Ectodermal cell (in vitro differentiated cells): ENCODE measurements at regions not wholly inside any gene's neighbourhood (a gene's known extent, or its start where the extent isn't known, plus 50 kb on each side); places are given as distances from the start of the nearest gene placed in this dataset.

Source experiments
- H3K27ac ChIP-seq: 2 replicates; pipeline ENCODE4 v1.7.0; 2013; ENCODE audit warnings: mild to moderate bottlenecking, low read depth, low read length; ENCODE audit not compliant: insufficient read depth, poor library complexity, severe bottlenecking
- H3K27me3 ChIP-seq: 2 replicates; pipeline ENCODE4 v1.7.0; 2013; ENCODE audit warnings: mild to moderate bottlenecking, low read length; ENCODE audit not compliant: insufficient read depth, control insufficient read depth, poor library complexity, severe bottlenecking
- H3K36me3 ChIP-seq: one replicate; pipeline ENCODE4 v1.7.0; 2013; ENCODE audit warnings: low read length; ENCODE audit not compliant: control insufficient read depth, insufficient read depth
- H3K4me1 ChIP-seq: one replicate; pipeline ENCODE4 v1.7.0; 2013; ENCODE audit warnings: low read length; ENCODE audit not compliant: control insufficient read depth, insufficient read depth
- H3K4me3 ChIP-seq: 2 replicates; pipeline ENCODE4 v1.7.0; 2013; ENCODE audit warnings: low read depth, low read length, control low read depth; ENCODE audit not compliant: insufficient read depth
- H3K9me3 ChIP-seq: 2 replicates; pipeline ENCODE4 v1.7.0; 2013; ENCODE audit warnings: mild to moderate bottlenecking, low read length, moderate library complexity; ENCODE audit not compliant: control insufficient read depth
- WGBS, 2 experiments: methylation state at CpG; one replicate each; pipeline ENCODE4 v1.1.7; 2013; ENCODE audit warnings: missing lambda C conversion rate in 2 of 2; 5-methylcytosine and 5-hydroxymethylcytosine counted together

- Histone ChIP-seq H3K36me3 (no peaks in the 10 kb centered on the region), H3K9me3 (no peaks in the 10 kb centered on the region), H3K4me1 (peaks cover 6% of the 10 kb centered on the region), H3K4me3 (no peak overlapping the region), H3K27me3 (no peaks in the 10 kb centered on the region), H3K27ac (no peak overlapping the region)
- no CpG with 5 or more reads among the region's 1 CpG for WGBS, 2 experiments
These were observed 1383.1 kb downstream of the C4orf33 start for GRCh38 chr4:130479020-130479419.

- Histone ChIP-seq H3K36me3 (no peaks in the 10 kb centered on the region), H3K27me3 (no peaks in the 10 kb centered on the region)
- 100% methylated on average over 2 of the region's 2 CpGs for WGBS, 2 experiments
These were observed 1383.7 kb downstream of the C4orf33 start for GRCh38 chr4:130479674-130480073.

DNA sequence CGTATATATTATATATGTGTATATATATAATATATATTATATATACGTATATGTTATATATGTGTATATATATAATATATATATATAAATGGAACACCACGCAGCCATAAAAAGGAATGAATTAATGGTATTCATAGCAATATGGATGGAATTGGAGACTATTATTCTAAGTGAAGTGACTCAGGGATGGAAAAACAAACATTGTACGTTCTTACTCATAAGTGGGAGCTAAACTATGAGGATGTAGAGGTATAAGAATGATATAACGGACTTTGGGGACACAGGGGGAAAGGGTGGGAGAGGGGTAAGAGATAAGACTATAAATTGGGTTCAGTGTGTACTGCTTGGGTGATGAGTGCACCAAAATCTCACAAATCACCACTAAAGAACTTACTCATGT, 1388.9 kb downstream of the C4orf33 start:
- H3K27me3 ChIP-seq: no peaks in the 10 kb centered on the region
- 93 to 97% methylated on average over 3 of the region's 5 CpGs for WGBS, 2 experiments
- no peaks in the 10 kb centered on the region for H3K36me3 ChIP-seq
- H3K27ac ChIP-seq: no peak overlapping the region
- H3K4me3 ChIP-seq: no peak overlapping the region
- no peaks in the 10 kb centered on the region for H3K4me1 ChIP-seq
- no peaks in the 10 kb centered on the region for H3K9me3 ChIP-seq

More at GRCh38 chr4:130479674-130480073, 1383.7 kb downstream of the C4orf33 start:
- peaks cover 6% of the 10 kb centered on the region for H3K4me1 ChIP-seq
- H3K27ac ChIP-seq: no peak overlapping the region
- H3K9me3 ChIP-seq: no peaks in the 10 kb centered on the region
- H3K4me3 ChIP-seq: no peak overlapping the region

- no peak overlapping the region for H3K4me3 ChIP-seq
- 87 to 92% methylated on average over 2 of the region's 3 CpGs for WGBS, 2 experiments
- no peaks in the 10 kb centered on the region for H3K9me3 ChIP-seq
- no peaks in the 10 kb centered on the region for H3K27me3 ChIP-seq
- no peaks in the 10 kb centered on the region for H3K36me3 ChIP-seq
- H3K4me1 ChIP-seq: no peaks in the 10 kb centered on the region
- H3K27ac ChIP-seq: no peak overlapping the region
These were observed 1389.4 kb downstream of the C4orf33 start for GRCh38 chr4:130485371-130485770.

GRCh38 chr4:130486186-130486585, 1390.2 kb downstream of the C4orf33 start:
- Histone ChIP-seq H3K27me3 (no peaks in the 10 kb centered on the region), H3K27ac (no peak overlapping the region), H3K4me1 (no peaks in the 10 kb centered on the region), H3K9me3 (no peaks in the 10 kb centered on the region), H3K36me3 (no peaks in the 10 kb centered on the region), H3K4me3 (no peak overlapping the region)

GRCh38 chr4:130486841-130487240, 1390.9 kb downstream of the C4orf33 start:
- no peaks in the 10 kb centered on the region for H3K27me3 ChIP-seq
- no peaks in the 10 kb centered on the region for H3K9me3 ChIP-seq
- no peak overlapping the region for H3K4me3 ChIP-seq
- no peak overlapping the region for H3K27ac ChIP-seq
- H3K4me1 ChIP-seq: no peaks in the 10 kb centered on the region
- no peaks in the 10 kb centered on the region for H3K36me3 ChIP-seq

GRCh38 chr4:130510661-130511060, 1414.7 kb downstream of the C4orf33 start:
- H3K27me3 ChIP-seq: no peaks in the 10 kb centered on the region
- H3K4me1 ChIP-seq: no peaks in the 10 kb centered on the region
- no peaks in the 10 kb centered on the region for H3K9me3 ChIP-seq
- H3K36me3 ChIP-seq: no peaks in the 10 kb centered on the region
- H3K27ac ChIP-seq: no peak overlapping the region
- WGBS, 2 experiments: 100% methylated on average over 1 to 2 of the region's 3 CpGs
- H3K4me3 ChIP-seq: no peak overlapping the region

- Histone ChIP-seq H3K27ac (no peak overlapping the region), H3K27me3 (no peaks in the 10 kb centered on the region), H3K4me1 (no peaks in the 10 kb centered on the region), H3K4me3 (no peak overlapping the region), H3K36me3 (no peaks in the 10 kb centered on the region), H3K9me3 (no peaks in the 10 kb centered on the region)
- WGBS, 2 experiments: 93 to 99% methylated on average over 5 of the region's 5 CpGs
These were observed 1415.8 kb downstream of the C4orf33 start for GRCh38 chr4:130511776-130512175.

DNA sequence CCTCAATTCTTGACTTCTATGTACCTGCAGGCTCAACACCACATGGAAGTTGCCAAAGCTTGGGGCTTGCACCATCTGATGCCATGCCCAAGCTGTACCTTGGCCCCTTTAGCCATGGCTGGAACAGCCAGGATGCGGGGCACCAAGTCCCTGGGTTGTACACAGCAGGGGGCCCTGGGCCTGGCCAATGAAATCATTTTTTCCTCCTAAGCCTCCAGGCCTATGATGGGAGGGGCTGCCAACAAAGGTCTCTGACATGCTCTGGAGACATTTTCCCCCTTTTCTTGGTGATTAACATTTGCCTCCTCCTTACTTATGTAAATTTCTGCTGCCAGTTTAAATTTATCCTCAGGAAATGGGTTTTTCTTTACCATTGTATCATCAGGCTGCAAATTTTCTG, 1428.1 kb downstream of the C4orf33 start:
- Histone ChIP-seq H3K9me3 (no peaks in the 10 kb centered on the region), H3K27me3 (no peaks in the 10 kb centered on the region), H3K36me3 (no peaks in the 10 kb centered on the region), H3K4me1 (no peaks in the 10 kb centered on the region), H3K4me3 (no peak overlapping the region), H3K27ac (no peak overlapping the region)
- 96% methylated on average over 1 of the region's 1 CpG for WGBS, 2 experiments

GRCh38 chr4:130530505-130530904, 1434.6 kb downstream of the C4orf33 start:
- Histone ChIP-seq H3K4me3 (no peak overlapping the region), H3K27ac (no peak overlapping the region), H3K27me3 (no peaks in the 10 kb centered on the region), H3K9me3 (no peaks in the 10 kb centered on the region), H3K36me3 (no peaks in the 10 kb centered on the region), H3K4me1 (no peaks in the 10 kb centered on the region)
- WGBS, 2 experiments: 92 to 93% methylated on average over 5 of the region's 5 CpGs

GRCh38 chr4:130534651-130535050, 1438.7 kb downstream of the C4orf33 start:
- Histone ChIP-seq H3K9me3 (no peaks in the 10 kb centered on the region), H3K27ac (no peak overlapping the region), H3K4me3 (no peak overlapping the region), H3K4me1 (no peaks in the 10 kb centered on the region), H3K27me3 (no peaks in the 10 kb centered on the region), H3K36me3 (no peaks in the 10 kb centered on the region)
- 96 to 100% methylated on average over 1 of the region's 1 CpG for WGBS, 2 experiments
